ENCODE measurements at regions not wholly inside any gene's neighbourhood (a gene's known extent, or its start where the extent isn't known, plus 50 kb on each side); places are given as distances from the start of the nearest gene placed in this dataset.
"Not testable (repeated sequence)": the region's sequence is repeated elsewhere in the genome, so short reads cannot be mapped to it uniquely, and the experiment has no call there.

DNA sequence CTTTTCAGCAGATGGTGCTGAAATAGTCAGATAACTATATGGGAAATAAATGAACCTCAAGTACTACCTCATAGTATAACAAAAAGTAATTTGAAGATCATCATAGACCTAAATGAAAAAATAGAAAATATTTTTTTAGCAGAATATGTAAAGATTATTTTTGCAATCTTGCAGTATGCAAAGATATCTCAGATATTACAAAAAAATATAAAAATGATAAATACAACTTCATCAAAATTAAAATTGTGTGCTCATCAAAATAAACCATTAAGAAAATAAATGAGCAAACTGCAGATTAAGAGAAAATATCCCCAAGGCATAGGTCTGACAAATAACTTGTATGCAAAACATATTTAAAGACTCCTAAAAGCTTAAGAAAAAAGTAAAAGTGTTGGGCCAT, 83.4 kb upstream of the KCND2 start:
- H3K4me1 ChIP-seq: peaks cover 16 to 17% of the 10 kb centered on the region in 2 donors
- intact Hi-C loops (cut with DNase I; ENCODE audit: low total_unique reads): no loop called here
- in situ Hi-C loops (cut with MboI; ENCODE audit: low sequenced_read_pairs in 4 of 4): no loop called here

DNA sequence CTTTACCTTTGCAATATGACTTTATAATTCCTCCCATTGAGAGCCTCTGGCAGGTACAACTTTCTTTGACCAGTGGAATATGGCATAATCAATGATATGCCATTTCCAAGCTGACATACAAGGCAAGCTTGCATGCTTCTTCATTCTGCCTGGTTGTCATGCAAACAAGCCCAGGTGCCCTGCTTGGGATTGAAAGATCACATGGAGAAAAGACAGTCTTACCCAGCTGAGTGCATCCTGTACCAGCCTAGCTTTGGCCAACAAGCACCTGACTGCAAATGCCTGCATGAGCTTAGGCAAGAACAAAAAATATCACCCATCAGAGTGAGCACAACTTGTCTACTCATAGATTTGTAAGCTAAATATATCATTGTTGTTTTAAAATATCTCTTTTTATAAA, 82.9 kb upstream of the KCND2 start:
- no peaks in the 10 kb centered on the region for H3K27me3 ChIP-seq
- intact Hi-C loops (cut with DNase I; ENCODE audit: low total_unique reads): no loop called here
- DNase-seq (no peak), ATAC-seq (no peak)
- no peak overlapping the region for H3K27ac ChIP-seq
- peaks cover 13 to 15% of the 10 kb centered on the region in 2 donors for H3K4me1 ChIP-seq
- in situ Hi-C loops (cut with MboI; ENCODE audit: low sequenced_read_pairs in 4 of 4): no loop called here
- no peaks in the 10 kb centered on the region for H3K36me3 ChIP-seq
- TF ChIP-seq POLR2A (IDR thresholded peaks at IDR 0.05): no peak
- TF ChIP-seq, protein P1, sequence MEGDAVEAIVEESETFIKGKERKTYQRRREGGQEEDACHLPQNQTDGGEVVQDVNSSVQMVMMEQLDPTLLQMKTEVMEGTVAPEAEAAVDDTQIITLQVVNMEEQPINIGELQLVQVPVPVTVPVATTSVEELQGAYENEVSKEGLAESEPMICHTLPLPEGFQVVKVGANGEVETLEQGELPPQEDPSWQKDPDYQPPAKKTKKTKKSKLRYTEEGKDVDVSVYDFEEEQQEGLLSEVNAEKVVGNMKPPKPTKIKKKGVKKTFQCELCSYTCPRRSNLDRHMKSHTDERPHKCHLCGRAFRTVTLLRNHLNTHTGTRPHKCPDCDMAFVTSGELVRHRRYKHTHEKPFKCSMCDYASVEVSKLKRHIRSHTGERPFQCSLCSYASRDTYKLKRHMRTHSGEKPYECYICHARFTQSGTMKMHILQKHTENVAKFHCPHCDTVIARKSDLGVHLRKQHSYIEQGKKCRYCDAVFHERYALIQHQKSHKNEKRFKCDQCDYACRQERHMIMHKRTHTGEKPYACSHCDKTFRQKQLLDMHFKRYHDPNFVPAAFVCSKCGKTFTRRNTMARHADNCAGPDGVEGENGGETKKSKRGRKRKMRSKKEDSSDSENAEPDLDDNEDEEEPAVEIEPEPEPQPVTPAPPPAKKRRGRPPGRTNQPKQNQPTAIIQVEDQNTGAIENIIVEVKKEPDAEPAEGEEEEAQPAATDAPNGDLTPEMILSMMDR (IDR thresholded peaks at IDR 0.05 in 4 of 5, conservative IDR thresholded peaks at IDR 0.05 in 1 of 5): no peak
- no peak overlapping the region for H3K4me3 ChIP-seq
- no peaks in the 10 kb centered on the region for H3K9me3 ChIP-seq

More for the DNA sequence above, 83.4 kb upstream of the KCND2 start:
- TF ChIP-seq, protein P1 (IDR thresholded peaks at IDR 0.05 in 4 of 5, conservative IDR thresholded peaks at IDR 0.05 in 1 of 5): no peak
- TF ChIP-seq POLR2A (IDR thresholded peaks at IDR 0.05): no peak
- no peak overlapping the region for H3K27ac ChIP-seq
- H3K4me3 ChIP-seq: no peak overlapping the region
- no peaks in the 10 kb centered on the region for H3K36me3 ChIP-seq
- no peaks in the 10 kb centered on the region for H3K27me3 ChIP-seq
- no peaks in the 10 kb centered on the region for H3K9me3 ChIP-seq
- ATAC-seq (no peak), DNase-seq (no peak)

DNA sequence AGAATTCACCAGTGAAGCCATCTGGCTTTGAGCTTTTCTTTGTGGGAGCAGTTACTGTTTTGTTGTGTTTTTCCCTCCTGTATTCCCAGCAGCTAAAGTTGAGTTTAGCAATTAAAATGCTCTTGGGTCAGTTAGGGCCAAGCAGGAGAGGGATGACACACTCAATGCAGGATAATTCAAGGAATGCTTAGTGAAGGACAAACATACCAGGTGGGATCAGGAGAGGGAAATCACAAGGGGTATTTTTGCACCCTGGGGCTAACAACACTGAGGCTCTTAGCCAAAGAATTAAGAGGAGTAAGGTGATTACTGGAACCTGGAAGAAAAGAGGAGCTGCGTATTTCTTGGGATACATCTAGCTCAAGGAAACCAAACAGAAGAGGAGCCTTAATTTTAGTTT, 82.4 kb upstream of the KCND2 start:
- Histone ChIP-seq H3K27me3 (no peaks in the 10 kb centered on the region), H3K9me3 (no peaks in the 10 kb centered on the region), H3K27ac (no peak overlapping the region), H3K4me3 (no peak overlapping the region), H3K36me3 (no peaks in the 10 kb centered on the region), H3K4me1 (peaks cover 8 to 10% of the 10 kb centered on the region in 2 donors)
- no peak for DNase-seq
- in situ Hi-C loops (cut with MboI; ENCODE audit: low sequenced_read_pairs in 4 of 4) (no loop called here), intact Hi-C loops (cut with DNase I; ENCODE audit: low total_unique reads) (no loop called here)
- ATAC-seq: no peak
- TF ChIP-seq, protein P1 (IDR thresholded peaks at IDR 0.05 in 4 of 5, conservative IDR thresholded peaks at IDR 0.05 in 1 of 5): no peak
- no peak for TF ChIP-seq POLR2A (IDR thresholded peaks at IDR 0.05)

DNA sequence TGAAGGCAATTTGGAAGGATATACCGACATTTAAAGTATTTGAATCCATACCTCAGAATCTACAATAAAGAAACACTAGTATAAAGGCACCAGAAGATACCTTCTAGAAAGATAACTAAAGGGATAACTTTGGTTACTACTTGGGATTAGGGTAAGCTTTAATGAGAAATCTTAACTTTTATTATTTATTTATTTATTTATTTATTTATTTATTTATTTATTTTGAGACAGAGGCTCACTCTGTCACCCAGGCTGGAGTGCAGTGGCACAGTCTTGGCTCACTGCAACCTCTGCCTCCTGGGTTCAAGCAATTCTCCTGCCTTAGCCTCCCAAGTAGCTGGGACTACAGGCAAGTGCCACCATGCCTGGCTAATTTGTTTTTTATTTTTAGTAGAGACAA, 81.6 kb upstream of the KCND2 start:
- H3K27me3 ChIP-seq; H3K9me3 ChIP-seq; H3K4me1 ChIP-seq; H3K4me3 ChIP-seq; in situ Hi-C loops (cut with MboI; ENCODE audit: low sequenced_read_pairs in 4 of 4); DNase-seq; H3K27ac ChIP-seq; intact Hi-C loops (cut with DNase I; ENCODE audit: low total_unique reads); ATAC-seq; H3K36me3 ChIP-seq: not testable (repeated sequence)

DNA sequence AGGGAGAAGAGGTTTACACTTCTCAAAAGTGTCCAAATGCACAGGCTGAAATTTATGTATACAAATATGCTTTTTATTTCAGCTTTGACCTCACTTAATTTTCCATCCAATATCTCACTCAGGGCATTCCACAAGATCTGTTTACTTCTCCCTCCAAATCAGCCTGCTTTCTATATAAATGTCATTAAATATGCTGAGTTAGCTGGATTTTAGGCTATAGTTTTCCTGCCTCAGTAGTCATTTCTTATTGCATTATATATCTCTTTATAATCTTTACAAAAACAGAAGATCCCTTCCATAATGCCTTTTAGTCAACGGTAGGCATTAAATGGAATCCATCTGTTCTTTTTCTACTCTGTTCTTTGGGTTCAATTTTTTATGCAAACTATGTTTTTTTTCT, 71.7 kb upstream of the KCND2 start:
- Histone ChIP-seq H3K36me3 (no peaks in the 10 kb centered on the region), H3K9me3 (no peaks in the 10 kb centered on the region), H3K27ac (no peak overlapping the region), H3K27me3 (no peaks in the 10 kb centered on the region), H3K4me1 (no peaks in the 10 kb centered on the region), H3K4me3 (no peak overlapping the region)
- in situ Hi-C loops (cut with MboI; ENCODE audit: low sequenced_read_pairs in 4 of 4) (no loop called here), intact Hi-C loops (cut with DNase I; ENCODE audit: low total_unique reads) (no loop called here)
- no peak for TF ChIP-seq POLR2A (IDR thresholded peaks at IDR 0.05)
- TF ChIP-seq, protein P1 (IDR thresholded peaks at IDR 0.05 in 4 of 5, conservative IDR thresholded peaks at IDR 0.05 in 1 of 5): no peak
- ATAC-seq (no peak), DNase-seq (no peak)

All from gastrocnemius medialis (tissue), 4 donors.